ENCODE measurements at regions not wholly inside any gene's neighbourhood (a gene's known extent, or its start where the extent isn't known, plus 50 kb on each side); places are given as distances from the start of the nearest gene placed in this dataset.

- no peak for DNase-seq (ENCODE audit: low read depth)
- no peak for TF ChIP-seq CTCF (IDR thresholded peaks at IDR 0.05; ENCODE audit: insufficient read depth, low read depth, low read length)
- ChIA-PET CTCF (interaction anchor here (0.7 kb wide), 1 partner anchor 10 kb away, joined by 3 read pairs; no protein-coding TSS in a partner anchor), POLR2A (no interaction called here)
- H3K27me3 ChIP-seq (ENCODE audit: control insufficient read depth, insufficient read depth, low read length): no peaks in the 10 kb centered on the region
- H3K36me3 ChIP-seq (ENCODE audit: control insufficient read depth, insufficient read depth, low read length): peaks cover 18% of the 10 kb centered on the region
- no peak overlapping the region for H3K4me3 ChIP-seq (ENCODE audit: low read depth, low read length)
Measured at GRCh38 chr7:130867039-130867438, 133.0 kb upstream of the KLF14 start.

- TF ChIP-seq CTCF (IDR thresholded peaks at IDR 0.05; ENCODE audit: insufficient read depth, low read depth, low read length): no peak
- no peak overlapping the region for H3K4me3 ChIP-seq (ENCODE audit: low read depth, low read length)
- ChIA-PET POLR2A (no interaction called here), CTCF (interaction anchor here (1.3 kb wide), 1 partner anchor 16 kb away, joined by 4 read pairs; no protein-coding TSS in a partner anchor)
- no peaks in the 10 kb centered on the region for H3K27me3 ChIP-seq (ENCODE audit: control insufficient read depth, insufficient read depth, low read length)
- DNase-seq (ENCODE audit: low read depth): no peak
- peaks cover 19% of the 10 kb centered on the region for H3K36me3 ChIP-seq (ENCODE audit: control insufficient read depth, insufficient read depth, low read length)
Measured at GRCh38 chr7:130867581-130868136, 133.7 kb upstream of the KLF14 start.

GRCh38 chr7:130868139-130868538 lies 134.1 kb upstream of the KLF14 start:
- CTCF ChIA-PET: interaction anchor here (1.3 kb wide), 1 partner anchor 17 kb away, joined by 4 read pairs; no protein-coding TSS in a partner anchor
- H3K36me3 ChIP-seq (ENCODE audit: control insufficient read depth, insufficient read depth, low read length): peaks cover 20% of the 10 kb centered on the region
- H3K4me3 ChIP-seq (ENCODE audit: low read depth, low read length): no peak overlapping the region
- POLR2A ChIA-PET: no interaction called here
- TF ChIP-seq CTCF (IDR thresholded peaks at IDR 0.05; ENCODE audit: insufficient read depth, low read depth, low read length): no peak
- H3K27me3 ChIP-seq (ENCODE audit: control insufficient read depth, insufficient read depth, low read length): no peaks in the 10 kb centered on the region
- no peak for DNase-seq (ENCODE audit: low read depth)

DNA sequence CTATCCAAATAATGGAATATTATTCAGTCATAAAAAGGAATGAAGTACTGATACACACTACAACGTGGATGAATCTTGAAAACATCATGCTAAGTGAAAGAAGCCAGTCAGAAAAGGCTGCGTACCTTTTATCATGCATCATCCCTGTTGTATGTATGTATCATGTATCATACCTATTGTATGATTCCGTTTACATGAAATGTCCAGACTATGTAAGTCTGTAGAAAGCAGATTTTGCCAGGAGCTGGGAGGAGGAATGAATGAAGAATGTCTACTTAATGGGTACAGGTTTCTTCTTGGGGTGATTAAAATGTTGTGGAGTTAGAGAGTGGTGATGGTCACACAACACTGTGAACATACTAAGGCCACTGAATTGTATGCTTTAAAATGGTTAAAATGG lies 135.9 kb upstream of the KLF14 start:
- H3K27me3 ChIP-seq (ENCODE audit: control insufficient read depth, insufficient read depth, low read length): no peaks in the 10 kb centered on the region
- ChIA-PET CTCF (interaction anchor here (1.0 to 1.8 kb wide), 3 partner anchors 14 to 133 kb away, joined by 3 to 6 read pairs (median 6); no protein-coding TSS in a partner anchor), POLR2A (no interaction called here)
- no peak for DNase-seq (ENCODE audit: low read depth)
- no peak for TF ChIP-seq CTCF (IDR thresholded peaks at IDR 0.05; ENCODE audit: insufficient read depth, low read depth, low read length)
- no peak overlapping the region for H3K4me3 ChIP-seq (ENCODE audit: low read depth, low read length)
- peaks cover 23% of the 10 kb centered on the region for H3K36me3 ChIP-seq (ENCODE audit: control insufficient read depth, insufficient read depth, low read length)

DNA sequence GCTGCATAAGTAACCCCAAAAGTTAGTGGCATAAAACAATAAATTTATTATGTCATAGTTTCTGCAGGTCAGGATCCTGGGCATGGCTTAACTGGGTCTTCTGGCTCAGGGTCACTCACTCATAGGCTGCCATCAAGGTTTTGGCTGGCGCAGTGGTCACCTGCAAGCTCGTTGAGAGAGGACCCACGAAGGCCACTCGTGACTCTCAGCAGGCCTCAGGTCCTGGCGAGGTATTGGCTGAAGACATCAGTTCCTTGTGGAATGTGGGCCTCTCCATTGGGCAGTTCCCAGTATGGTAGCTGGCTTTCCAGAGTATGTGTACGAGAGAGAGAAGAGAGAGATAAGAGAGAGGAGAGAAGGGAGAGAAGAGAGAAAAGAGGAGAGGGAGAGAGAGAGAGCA lies 138.3 kb upstream of the KLF14 start:
- TF ChIP-seq CTCF (IDR thresholded peaks at IDR 0.05; ENCODE audit: insufficient read depth, low read depth, low read length): no peak
- no peak for DNase-seq (ENCODE audit: low read depth)
- H3K27me3 ChIP-seq (ENCODE audit: control insufficient read depth, insufficient read depth, low read length): no peaks in the 10 kb centered on the region
- H3K36me3 ChIP-seq (ENCODE audit: control insufficient read depth, insufficient read depth, low read length): peaks cover 23% of the 10 kb centered on the region
- H3K4me3 ChIP-seq (ENCODE audit: low read depth, low read length): no peak overlapping the region
- ChIA-PET CTCF (no interaction called here), POLR2A (no interaction called here)

Measured in BJ (cell line).